HG03025 (cell line): ENCODE measurements at regions not wholly inside any gene's neighbourhood (a gene's known extent, or its start where the extent isn't known, plus 50 kb on each side); places are given as distances from the start of the nearest gene placed in this dataset.
"Not testable (repeated sequence)": the region's sequence is repeated elsewhere in the genome, so short reads cannot be mapped to it uniquely, and the experiment has no call there.

ENCODE experiments used
- ATAC-seq: cut with Tn5 transposase; IDR thresholded peaks from one replicate; pipeline ENCODE4 v1.9.1; 2021; ENCODE audit warnings: mild to moderate bottlenecking, moderate library complexity; ENCODE audit not compliant: unreplicated experiment, low FRiP score

DNA sequence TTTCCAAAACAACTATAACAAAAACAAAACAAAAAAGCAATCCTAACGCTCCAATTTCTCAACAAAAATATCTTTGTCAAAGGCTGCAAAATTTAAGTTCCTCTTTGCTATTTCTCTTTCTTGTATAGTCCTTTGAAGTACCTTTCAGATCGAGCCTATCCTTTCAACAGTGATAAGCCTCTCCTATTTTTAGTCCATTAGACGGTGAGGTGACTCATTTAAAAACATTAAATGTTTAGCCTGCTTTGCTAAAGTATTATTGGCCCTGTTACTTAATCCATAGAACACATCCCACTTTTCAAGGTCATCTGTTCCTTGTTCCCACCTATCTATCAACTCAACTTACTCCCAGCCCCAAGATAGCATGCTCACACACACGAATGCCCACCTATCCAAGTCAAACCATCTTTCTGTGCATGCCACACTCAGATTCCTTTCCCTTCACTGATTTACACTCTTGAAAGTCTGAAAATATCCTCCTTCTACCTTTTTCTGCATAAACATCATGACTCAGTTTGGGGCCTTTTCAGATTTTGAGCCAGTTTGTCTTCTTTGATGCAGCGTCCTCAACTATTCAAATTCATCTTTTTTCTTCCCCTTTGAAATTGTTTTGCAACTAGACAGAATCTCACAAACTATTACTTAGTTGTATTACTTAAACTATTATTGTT lies 224.9 kb upstream of the TMEM229A start:
- ATAC-seq = peak; percentile 65

- no peak for ATAC-seq
These were observed 222.3 kb upstream of the TMEM229A start for GRCh38 chr7:124255041-124255655.

GRCh38 chr7:124254396-124254795 lies 221.5 kb upstream of the TMEM229A start:
- ATAC-seq = no peak

GRCh38 chr7:124251636-124252035 lies 218.8 kb upstream of the TMEM229A start:
- ATAC-seq = no peak

DNA sequence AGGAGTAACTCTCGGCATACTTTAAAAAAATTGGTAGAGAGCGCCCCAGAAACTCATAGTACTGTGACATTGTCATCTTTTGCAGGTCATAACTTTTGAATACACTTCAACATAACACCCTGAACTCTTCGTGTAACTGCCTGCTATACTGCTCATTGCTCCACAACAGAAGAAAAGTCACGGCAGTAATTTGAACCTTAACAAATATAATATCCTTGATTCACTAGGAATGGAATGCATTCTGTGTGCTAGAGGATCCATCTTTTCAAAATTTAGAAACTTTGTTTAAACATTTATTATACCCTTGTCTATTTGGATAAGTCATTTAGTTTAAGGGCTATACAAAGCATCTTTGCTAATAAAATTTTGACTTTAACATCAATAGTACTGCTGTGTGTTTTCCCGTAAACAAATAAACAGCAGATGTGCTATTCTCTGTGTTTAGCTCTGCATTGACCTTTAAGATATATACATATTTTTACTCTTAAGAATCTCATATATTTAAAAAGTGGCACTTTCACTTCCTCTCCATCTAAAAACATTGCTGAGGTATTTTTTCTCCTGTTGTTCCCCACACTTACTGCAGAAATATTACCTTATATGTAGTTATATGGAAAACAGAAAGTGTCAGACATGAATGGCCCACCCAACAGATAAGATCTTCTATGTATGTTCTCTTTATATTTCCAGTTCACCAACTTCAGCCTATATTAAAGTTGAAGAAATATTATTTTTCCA lies 217.6 kb upstream of the TMEM229A start:
- no peak for ATAC-seq

DNA sequence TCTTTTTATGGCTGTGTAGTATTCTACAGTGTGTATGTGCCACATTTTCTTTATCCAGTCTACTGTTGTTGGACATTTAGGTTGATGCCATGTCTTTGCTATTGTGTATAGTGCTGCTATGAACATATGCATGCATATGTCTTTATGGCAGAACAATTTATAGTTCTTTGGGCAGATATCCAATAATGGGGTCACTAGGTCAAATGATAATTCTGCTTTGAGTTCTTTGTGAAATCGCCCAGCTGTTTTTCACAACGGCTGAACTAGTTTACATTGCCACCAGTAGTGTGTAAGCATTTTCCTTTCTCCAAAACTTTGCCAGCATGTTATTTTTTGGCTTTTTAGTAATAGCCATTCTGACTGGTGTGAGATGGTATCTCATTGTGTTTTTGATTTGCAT lies 214.8 kb upstream of the TMEM229A start:
- no peak for ATAC-seq

DNA sequence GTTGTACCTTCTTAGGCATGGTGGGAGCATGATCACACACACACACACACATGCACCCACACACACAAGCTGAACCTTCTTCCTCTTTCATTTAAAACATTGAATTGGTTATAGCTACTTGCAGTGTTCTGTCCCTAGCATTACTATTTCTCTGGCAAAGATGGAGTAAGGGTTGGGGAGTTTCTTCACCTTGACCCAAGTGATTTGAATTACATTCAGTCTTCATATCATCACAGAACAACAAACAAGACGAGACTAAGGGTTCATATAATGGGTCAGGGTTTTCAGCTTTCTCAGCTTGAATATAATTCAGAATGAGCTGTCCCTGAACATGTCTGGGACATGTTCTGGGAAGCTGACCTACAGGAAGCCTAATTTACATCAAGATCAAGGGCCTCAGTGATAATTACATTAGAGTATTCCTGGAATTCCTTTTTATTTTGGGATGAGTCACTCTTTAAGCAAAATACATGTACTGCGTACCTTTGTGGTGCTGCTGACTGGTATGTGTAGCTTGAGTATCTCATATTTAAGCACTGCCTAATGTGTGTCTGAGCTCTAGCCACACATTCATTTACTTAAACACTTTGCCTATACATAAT lies 213.5 kb upstream of the TMEM229A start:
- no peak for ATAC-seq

DNA sequence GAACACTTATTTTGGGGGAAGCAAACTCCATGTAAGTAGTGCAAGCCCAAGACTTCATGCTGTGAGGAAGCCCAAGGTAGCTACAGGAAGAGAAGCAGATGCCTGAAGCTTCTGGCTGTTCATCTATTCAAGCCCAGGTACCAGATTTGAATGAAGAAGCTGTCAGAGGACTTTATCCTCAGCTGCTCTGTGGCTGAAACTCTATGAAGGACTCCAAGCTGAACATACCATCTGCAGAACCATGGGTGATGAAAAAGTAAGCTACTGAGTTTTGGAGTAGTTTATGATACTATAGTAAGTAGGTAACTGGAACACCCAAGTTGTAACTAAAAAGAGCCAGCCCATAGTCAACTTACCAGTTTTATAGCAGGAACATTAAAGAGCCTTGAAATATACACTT lies 211.6 kb upstream of the TMEM229A start:
- ATAC-seq = not testable (repeated sequence)

GRCh38 chr7:124219681-124220080 lies 186.8 kb upstream of the TMEM229A start:
- ATAC-seq = no peak

DNA sequence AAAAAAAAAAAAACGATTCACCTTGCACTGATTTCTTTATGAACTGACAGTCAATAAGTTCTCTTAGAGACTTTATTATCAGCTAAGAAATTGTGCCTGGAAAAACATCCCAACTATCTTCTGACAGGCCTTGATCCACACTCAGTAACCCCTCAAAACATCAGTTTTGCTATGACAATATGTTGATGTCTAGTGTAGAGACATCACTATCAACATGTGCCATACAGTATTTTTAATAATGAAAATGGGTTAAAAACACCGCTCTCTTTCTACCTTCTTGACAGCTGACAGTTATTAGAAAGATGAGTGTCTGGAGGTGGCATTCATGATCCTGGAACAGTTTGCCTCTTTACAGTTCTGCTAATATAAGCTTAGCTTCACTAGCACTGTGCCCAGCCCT lies 175.8 kb upstream of the TMEM229A start:
- ATAC-seq = no peak

GRCh38 chr7:124208173-124208572 lies 175.3 kb upstream of the TMEM229A start:
- peak; percentile 84 for ATAC-seq

- no peak for ATAC-seq
These were observed 172.7 kb upstream of the TMEM229A start for GRCh38 chr7:124205526-124205925.

- no peak for ATAC-seq
These were observed 169.7 kb upstream of the TMEM229A start for GRCh38 chr7:124202546-124202945.

- ATAC-seq = no peak
These were observed 169.0 kb upstream of the TMEM229A start for GRCh38 chr7:124201768-124202349.

DNA sequence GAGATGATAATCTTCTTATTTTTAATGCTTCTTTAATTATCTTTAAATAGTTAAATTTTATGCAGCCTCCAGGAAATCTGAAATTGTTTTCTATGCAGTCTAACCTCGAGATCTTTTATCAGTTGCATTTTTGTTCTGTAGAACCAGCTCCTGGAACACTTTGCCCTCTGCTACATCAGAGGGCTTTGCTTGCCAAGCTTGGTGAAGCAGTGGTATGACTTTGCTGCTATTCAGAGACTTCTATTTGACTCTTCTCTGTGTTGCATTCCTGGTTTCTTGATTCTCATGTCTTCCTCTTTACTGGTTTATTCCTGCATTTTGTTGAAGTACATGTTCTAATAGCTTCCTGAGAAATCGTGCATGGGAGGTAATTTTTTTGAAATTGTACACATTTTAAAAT lies 163.7 kb upstream of the TMEM229A start:
- ATAC-seq = no peak

- ATAC-seq = no peak
These were observed 160.0 kb upstream of the TMEM229A start for GRCh38 chr7:124192885-124193284.

DNA sequence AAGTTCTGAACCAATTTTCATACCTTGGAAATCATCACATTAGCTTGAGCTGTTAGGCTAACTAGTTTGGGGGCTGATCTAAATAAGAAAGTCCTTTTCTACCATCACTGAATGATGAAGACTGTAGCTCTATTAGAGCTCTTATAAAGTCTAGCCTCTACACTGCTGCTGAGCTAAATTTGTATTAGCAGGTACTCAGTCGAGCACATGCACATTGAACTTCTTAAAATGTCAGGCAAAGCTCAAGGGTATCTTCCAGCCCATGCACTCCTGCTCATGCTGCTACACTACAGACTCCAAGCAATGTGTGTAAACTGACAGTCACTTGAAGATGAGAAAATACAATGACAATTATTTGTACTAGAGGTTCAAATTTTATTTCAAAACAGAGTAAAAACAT lies 158.8 kb upstream of the TMEM229A start:
- no peak for ATAC-seq

DNA sequence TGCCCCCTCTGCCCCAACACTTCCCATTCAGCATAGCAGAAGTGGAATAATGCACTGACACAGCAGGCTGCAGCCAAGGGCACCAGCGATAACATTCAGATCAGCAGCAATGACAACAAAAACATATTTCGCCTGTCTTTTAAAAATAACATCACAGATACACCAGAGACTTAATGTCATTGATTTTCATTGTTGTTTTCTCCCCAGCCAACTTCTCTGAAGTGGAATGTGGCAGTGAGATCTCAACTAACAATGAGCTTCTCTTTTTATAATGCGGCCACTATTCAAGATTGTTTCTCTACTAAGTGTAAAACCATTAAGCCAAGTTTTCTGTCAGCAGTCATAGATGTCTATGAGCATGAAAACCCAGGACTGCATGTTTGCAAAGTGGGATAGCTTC lies 158.2 kb upstream of the TMEM229A start:
- no peak for ATAC-seq

- ATAC-seq = no peak
These were observed 155.7 kb upstream of the TMEM229A start for GRCh38 chr7:124188576-124188975.

GRCh38 chr7:124187962-124188361 lies 155.1 kb upstream of the TMEM229A start:
- ATAC-seq = no peak

DNA sequence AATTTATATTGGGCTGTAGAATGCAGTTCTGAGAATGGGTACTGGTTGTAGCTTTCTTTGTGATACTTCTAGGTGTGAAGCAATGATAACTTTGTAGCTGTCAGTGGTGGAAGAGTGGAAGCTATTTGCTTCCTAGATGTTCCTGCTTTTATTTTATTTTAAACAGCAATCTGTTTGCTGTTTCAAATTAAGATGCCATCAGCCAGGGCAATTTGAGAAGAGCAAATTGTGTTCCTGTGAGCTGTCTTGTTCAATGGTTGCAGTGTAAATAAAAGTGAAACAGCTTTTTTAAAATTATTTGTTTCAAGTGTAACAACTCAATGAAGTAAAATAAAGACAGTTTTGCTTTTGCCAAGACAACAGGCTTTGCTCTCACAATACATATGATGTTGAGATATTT lies 150.8 kb upstream of the TMEM229A start:
- no peak for ATAC-seq
